GM21515 (cell line): ENCODE measurements at regions not wholly inside any gene's neighbourhood (a gene's known extent, or its start where the extent isn't known, plus 50 kb on each side); places are given as distances from the start of the nearest gene placed in this dataset.

Source experiments
- ATAC-seq: cut with Tn5 transposase; IDR thresholded peaks from one replicate; pipeline ENCODE4 v1.9.1; 2021; ENCODE audit not compliant: unreplicated experiment

DNA sequence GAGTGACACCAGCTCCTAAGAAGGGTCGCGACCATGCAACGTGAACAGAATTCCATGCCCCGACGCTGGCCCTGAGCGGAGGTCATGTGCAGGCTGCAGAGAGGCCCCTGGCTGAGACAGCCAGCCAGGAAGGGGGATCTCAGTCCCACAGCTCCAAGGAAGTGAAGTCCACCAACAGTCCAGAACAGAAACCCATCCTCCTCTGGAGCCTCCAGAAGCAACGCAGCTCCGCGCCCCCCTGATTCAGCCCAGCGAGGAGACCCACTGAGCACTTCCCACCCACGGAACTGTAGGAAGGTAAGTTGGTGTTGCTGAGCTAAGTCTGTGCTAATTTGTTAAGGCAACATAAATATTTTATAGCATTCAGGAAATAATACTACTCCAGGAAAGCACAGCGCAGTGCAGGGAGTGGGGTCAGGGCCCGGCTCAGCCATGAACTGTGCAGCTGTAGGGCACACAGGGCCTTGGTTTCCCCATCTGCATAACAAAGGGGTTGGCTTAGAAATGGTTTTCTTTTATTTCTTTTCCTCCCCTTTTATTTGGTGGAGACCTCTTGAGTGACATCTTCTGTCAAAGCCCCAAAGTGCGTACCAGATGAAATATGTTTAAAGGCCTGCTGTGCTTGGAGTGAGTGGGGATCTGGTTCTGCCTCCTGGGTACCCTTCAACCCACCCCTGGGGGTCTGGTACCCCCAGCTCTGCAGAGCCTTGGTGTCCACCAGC lies 241.1 kb upstream of the PMEPA1 start:
- ATAC-seq, result no peak

DNA sequence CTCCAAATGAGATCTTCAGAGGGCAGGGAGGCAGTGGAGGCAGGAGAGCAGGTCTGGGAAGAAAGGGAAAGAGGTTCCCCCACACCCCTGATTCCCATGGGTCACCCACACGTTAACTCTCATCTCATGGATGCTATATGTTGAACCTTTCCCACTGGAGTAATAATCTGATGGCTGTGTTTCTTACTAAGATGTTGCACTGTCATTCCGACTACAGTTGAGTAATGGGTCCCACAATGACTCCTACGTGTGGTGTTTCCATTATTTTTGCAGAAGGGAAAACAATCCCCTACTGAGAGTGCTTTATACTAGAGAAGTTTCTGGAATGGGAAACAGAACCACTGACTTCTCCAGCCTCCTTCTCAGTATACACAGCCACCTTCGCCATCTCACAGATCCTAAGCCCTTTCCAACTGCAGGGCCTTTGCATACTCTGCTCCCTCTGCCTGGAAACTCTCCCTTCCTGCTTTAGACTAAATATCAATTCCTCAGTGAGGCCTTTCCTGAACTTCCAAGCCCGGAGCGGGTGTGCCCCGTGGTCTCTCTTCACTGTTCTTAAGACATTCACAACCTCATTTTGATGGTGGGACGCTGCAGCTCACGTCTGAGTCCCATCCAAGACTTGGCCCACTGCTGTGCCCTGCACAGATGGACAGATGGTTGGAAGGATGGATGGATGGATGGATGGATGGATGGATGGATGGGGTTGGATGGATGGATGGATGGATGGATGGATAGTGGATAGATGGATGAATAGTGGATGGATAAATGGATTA lies 238.6 kb upstream of the PMEPA1 start:
- ATAC-seq, result no peak

DNA sequence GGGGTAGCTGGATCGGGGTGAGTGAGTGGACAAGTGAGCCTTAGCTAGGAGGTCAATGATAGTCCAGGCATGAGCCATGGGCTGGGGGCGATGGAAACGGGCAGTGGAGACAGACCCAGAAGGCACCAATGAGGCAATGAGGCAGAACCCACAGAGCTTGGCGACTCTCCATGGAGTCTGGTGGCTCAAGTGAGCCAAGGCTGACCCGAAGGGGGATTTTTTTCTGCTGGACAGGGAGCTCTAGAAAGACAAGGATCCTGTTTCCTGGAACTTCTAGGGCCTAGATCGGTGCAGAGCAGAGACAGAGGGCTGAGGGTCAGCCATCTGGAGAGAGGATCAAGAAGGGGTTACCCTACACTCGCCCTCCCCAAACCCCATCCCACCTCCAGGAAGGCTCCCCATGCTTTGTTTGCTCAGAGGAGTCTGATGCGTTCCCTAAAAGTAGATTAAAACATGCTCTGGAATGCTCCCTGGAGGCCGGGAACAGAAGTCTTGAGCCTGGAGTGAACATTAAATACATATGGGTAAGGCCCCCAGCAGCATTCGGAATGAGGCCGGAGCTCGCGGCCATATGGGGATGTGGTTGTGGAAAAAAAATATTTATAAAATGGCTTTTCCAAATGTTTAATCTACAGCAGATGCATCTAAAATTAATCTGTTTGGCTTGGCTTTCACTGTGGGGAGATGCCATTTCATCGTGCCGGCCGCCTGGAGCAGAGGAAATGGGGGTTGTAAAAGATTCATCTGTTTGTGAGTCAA lies 237.8 kb upstream of the PMEPA1 start:
- no peak for ATAC-seq

DNA sequence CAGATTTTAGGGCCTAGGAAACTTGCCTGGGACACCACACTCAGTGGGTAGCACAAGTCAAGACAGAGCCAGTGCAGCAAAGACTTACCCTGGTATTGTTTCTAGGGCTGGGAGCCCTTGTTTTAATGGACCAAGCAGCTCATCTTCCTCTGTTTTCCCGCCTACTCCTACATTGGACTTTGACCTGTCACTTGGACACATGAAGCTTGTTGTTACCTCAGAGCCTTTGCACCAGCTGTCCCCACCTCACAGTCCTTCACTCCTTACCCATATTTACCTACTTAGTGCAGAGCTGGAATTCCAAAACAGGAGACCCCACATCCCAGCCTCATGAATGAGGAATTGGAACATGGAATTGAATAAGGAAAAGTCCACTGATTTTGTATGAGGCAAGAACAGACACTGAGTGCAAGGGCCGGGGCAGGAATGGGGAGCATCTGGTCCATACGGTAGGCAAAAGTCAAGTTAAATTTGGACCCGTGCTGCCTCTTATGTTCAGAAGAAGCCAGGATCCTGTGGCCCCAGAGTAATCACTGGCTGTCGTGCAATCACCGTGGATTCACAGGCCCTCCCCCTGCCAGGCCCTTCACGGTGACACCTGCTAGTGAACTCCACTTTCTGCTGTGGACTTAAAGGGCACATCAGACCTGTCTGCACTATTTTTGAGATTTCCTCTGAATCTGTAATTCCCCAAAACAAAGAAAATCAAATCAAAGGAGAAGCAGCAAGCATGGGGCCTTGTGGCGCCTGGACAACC lies 236.9 kb upstream of the PMEPA1 start:
- ATAC-seq, result no peak

DNA sequence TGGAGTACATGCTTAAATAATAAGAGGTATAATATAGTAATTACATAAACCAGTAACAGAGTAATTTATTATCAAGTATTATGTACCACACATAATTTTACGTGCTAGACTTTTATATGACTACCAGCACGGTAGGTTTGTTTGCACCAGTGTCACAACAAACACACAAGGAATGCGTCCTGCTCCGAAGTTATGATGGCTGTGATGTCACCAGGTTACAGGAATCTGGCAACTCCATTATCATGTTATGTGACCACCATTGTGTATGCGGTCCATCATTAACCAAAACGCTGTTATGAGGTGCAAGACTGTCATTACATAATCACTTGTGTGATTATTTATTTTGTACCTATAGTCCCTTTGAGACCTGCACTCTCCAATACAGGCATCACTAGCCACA lies 235.2 kb upstream of the PMEPA1 start:
- no peak for ATAC-seq

DNA sequence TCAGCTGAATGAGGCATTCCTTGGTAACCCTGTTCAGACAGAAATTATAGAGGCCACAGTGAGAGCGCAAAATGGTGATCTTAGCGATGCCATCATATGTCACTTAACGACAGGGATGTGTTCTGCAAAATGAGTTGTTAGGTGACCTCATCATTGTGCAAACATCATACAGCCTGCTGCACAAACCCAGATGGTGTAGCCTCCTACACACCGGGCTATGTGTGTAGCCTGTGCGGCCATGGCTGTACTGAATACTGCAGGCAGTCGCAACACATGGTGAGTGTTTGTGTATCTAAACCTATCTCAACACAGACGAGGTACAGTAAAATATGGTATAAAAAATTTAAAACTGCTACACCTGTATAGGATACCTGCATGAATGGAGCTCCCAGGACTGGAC lies 234.1 kb upstream of the PMEPA1 start:
- ATAC-seq, result no peak

DNA sequence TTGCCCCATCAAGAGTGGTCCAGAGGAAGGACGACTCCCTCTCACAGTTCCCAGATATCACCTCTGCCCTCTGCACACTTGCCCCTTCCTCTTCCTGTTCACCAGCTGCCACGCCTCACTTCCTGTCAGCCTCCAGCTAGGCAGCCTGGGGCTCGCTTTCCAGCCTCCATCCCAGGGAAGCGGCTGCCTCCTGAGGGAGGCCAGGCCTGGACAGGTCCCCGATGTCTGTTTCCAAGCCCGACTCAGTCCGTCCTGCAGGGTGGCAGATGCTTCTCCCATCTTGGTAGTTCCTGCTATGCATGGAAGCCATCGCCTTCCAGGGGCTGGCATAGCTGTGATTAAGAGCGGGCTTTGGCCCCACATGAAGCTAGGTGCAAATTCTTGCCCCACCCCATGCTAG lies 233.5 kb upstream of the PMEPA1 start:
- ATAC-seq, result no peak

DNA sequence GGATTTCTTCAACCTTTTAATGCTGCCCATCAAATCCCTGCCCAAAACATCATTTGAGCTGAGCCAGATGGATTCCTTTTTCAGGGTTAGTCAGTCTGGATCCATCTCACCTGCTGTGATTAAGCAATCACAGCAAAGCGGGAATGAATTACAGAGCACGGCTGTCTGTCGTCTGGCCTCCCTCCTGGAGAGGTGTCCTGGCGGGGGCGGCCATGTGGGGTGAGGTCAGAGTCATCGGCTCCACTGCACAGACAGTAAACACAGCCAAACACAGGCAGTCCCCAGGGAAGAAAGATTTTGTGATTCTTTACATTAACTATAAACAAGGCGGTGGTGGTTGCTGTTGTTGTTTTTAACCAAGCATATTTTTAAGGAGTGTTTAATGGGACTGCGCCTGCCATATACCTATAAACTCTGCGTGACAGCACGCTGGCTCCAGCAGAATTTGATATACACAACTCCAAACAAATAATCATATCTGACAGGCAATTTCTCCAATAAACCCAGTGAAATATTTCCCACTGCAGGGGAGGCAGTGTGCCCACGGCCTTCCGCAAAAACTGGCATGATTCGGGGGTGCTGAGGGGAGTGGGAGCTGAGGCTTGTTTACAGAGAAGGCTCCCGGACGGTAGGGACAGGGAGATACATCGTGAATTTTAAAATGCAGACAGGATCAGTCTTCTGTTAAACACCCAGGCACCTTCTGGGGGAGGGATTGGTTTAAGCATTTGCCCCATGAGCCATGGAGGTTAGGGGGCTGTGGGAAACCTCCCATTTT lies 232.0 kb upstream of the PMEPA1 start:
- ATAC-seq, result no peak

DNA sequence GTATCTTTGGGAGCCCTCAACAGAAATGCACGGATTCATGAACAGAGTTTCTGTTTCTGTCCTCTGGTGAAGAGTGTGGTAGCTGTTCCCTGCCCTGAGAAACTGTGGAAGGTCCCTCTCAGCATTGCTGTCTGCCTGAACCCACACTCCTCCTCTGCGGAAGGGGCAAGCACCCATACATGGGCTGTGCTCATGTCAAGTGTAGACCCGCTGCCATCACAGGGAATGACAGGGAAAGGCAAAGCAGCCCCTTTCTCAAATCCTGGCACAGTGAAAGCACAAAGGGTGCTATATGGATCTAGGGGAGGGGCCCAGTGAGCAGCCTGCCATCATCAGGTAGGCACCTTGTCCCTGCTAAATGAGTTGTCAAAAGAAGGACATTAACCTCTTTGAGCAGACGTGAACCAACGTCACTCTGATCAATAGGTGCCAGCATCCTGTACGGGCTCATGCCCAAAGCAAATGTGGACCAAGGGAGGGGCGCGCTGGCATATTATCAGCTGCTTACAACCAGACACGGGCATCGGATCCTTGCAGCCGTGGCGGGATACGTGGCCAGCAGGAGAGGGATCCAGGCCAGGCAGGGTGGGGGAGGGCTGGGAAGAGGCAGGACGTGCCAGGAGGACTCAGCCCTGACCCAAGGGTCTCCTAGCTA lies 231.2 kb upstream of the PMEPA1 start:
- no peak for ATAC-seq

DNA sequence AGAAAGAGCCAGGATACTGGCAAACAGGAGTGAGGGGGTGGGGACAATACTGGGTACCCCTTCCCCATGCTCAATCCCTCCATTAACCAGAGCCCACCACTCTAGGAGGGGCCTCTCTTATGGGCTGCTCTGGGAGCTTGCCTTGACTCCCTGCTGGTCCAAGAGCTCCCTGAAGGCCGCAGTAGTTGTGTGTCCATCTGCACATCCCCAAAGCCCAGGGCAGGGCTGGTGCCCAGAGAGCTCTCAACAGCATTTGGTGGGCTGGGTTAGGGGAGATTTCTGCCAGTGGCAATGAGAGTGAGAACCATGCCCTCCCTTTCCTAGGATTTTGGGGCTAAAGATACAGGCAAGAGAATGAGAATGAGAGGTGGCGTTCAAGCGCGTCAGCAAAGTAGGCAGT lies 230.6 kb upstream of the PMEPA1 start:
- ATAC-seq, result no peak

DNA sequence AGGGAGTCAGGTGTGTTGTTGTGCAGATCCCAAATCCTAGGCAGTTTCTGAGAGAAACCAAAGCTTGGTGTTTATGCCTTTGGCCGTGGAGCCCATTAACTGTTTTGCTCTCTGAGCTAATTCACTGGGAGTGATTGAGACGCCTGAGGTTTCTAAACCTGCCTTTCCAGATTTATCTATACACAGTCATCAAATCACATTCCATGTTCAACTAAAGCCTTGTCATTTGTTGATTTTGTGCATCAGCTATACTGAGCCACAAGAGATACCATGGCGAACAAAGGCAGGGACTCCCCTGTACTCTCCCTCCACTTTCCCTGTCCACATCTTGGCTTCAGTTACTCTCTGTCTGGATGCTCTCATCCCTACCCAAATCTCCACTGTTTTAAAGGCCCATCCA lies 229.7 kb upstream of the PMEPA1 start:
- no peak for ATAC-seq

DNA sequence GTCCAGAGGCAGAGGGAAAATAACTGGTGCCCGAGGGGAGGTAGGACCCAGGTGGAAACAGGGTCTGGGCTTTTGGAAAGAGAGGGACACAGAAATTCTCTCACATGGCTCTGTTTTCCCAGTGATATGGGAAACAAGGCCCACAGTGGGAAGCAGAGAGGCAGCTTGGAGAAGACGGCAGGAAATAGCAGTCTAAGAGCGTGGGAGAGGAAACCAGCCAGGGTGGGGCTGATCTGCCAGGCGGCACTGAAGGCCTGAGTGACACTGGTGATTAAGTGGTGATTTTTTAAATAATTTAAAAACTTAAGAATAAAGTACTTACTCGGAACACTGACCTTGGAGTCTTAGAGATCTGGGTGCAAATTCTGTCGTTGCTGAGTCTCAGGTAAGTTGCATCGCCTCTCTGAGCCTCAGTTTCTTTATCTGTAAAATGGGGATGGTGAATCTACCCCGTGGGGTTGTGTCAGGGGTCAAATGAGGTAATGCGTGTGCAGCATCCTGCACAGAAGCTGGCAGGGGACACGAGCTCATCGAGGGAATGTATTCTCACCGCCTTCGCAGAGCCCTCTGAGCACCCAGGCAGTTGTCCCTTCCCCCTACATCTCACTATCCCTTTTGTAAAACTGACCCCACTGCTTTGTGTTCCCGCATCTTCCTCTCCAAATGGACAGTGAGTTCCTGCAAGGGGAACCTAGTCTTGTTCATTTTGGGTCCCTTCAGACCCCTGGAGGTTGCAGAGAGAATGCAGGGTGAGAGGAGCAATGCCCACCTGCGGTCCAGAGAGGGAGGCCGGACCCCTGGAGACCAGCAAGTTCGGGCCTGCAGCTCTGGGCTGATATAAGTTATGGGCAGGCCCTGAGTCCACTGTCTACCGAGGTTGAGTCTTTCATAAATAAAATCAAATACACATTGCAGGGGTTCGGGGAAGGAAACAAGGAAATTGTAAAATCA lies 228.6 kb upstream of the PMEPA1 start:
- ATAC-seq, result no peak

DNA sequence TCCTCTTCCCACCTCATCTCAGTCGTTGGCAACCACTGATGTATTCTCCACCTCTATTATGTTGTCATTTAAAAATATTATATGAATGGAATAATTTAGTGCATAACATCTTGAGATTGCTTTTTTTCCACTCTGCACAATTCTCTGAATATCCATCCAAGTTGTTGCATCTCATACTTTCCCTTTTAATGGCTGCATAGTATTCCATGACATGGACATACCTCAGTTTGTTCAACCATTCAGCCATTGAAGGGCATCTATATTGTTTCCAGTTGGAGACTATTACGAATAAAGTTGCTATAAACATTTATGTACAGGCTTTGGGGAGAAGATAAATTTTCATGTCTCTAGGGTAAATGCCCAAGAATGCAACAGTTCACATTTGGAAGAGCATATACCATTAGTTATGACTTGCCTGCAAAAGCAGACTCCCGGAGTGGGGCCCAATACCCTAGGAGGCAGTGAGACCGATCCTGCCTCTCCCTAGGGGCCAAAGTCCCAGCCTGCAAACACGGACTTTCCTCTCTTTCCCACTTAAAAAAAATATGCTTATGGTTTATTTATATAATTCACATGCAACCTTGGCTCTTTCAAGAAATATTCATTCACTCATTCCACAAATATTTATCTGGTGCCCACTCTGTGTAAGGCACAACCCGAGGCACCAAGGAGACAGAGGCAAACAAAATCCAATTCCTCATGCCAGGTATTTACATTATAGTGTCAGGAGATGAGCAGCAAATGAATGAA lies 227.0 kb upstream of the PMEPA1 start:
- ATAC-seq, result no peak

DNA sequence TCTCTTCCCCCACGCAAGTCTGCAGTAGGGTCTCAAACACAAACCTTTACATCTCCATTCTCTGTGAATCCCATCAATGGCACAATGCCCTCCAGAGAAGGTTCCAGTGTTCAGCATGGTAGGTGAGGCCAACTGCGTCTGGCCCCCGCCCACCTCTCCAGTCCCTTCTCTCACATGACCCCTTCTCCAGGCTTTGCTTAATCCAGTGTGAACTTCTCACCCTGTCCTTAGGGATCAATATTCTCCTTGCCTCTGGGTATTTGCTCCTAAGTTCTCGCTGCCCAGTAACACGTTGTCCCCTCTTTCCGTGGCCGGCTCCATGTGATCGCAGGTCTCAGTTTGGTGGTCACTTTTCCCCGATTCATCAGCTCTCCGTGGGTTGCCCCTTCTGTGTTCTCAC lies 225.1 kb upstream of the PMEPA1 start:
- no peak for ATAC-seq

DNA sequence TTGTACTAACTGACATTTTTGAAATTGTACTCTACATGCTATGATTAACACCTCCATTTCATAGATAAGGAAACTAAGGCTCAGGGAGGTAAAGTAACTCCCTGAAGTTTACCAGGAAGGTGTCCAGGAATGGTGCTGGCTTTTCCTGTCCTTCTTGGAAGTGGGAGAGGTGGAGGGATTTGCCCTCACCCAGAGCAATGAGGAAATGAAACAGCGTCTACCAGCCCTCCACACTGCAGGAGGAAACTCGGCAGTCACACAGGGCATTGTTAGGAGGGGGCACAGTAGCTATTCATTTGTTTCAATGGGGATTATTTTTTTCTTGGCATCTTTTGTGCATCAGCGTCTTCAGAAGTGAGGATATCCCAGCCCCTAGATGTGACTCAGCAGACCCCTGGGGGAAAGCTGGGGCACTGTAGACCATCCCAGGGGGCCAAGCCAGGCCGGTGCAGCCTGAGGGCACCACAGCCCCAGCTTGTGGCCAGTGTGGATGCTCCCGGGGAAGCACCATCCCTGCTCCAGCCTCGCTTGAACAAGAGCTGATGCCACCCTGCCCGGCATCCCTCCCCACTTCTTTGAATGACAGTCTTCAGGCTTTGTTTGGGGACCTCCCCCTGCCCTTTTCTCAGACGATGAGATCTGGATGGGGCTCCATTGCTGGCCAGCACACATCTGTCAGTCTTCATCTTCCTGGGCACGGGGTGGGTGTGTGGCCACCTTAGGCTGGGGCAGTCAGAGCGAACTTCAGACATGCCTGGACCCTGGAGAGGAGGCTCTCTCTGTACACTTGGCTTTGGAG lies 224.4 kb upstream of the PMEPA1 start:
- no peak for ATAC-seq

DNA sequence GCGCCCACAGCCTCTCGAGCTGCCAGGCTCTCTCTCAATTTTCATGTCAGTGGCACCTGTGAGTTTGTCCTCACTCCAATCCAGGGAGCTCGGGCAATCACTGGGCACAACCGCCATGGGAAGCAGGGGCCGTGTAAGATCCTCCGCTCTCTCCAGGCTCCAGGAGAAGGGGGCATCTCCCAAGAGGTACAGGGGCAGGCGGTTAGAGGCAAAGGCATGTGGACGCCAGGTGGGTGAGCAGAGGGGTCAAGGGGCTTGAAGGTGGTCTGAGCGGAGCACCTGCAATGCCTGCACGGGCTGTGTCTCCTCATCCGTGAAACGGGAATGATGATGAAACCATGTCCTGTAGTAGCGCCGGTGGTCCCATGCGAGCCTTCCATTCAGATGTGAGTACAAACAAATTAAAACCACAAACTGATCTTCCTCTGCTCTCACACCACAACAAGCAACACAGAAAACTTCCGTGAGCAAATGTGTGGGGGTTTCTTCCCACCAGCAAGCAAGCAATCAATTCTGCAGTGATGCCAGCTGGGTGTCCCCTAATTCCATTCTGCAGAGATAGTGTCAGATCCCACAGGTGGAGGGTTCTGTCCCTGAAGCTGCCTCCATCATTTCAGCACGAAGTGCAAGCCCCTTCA lies 222.5 kb upstream of the PMEPA1 start:
- no peak for ATAC-seq

DNA sequence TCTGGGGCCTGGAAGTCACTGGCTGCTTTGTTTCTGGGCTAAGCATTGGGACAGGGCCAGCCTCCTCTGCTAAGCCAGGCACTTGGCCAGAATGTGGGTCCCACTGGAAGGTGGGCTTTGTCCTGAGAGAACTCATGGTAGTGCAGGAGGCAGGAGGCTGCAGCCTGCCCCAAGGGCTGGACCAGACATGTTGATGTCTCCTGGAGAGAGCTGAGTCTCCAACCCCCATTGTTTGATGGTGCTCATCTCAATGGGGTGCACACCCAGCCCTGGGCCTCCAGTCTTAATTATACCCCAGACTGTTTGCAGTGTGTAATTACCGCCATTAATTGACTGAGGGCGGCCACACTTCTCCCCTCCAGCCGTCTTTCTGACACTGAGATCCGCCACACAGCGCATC lies 220.5 kb upstream of the PMEPA1 start:
- ATAC-seq, result no peak
